ENCODE measurements at regions not wholly inside any gene's neighbourhood (a gene's known extent, or its start where the extent isn't known, plus 50 kb on each side); places are given as distances from the start of the nearest gene placed in this dataset.
A peak's percentile ranks its signal among the peaks of the same experiment; 100 is the strongest.

DNA sequence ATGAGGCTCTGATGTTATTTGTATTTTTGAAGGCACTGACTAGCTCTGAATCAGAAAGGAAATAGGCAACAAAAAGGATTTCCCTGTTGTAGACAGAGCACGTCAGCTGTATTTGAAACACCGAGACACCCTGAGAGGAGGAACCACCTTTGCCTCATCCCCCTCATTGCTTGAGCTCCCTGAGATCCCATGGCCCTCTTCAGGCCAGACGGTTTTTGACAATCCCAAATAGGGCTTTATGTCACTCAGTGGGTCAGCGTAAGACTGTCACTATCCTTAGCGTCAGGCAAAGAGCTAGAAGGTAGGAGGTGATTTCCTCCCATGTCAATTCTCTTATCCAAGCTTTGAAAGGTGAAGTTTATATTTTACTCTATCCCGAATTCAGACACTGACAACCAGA, 254.3 kb downstream of the ZNF621 start:
- H3K79me2 ChIP-seq (ENCODE audit: insufficient read depth, low read length): no peaks in the 10 kb centered on the region
- no peak for ATAC-seq (ENCODE audit: insufficient read depth, low read depth)
- H3K9ac ChIP-seq (ENCODE audit: low read depth, low read length): no peak overlapping the region
- no peak overlapping the region for H2AFZ ChIP-seq (ENCODE audit: low read depth, low read length)
- no peak overlapping the region for H3K4me3 ChIP-seq (ENCODE audit: low read depth in 1 of 2, low read length in 2 of 2)
- no peak for TF ChIP-seq EZH2 (IDR thresholded peaks at IDR 0.05; ENCODE audit: borderline replicate concordance, low read depth, low read length, severe bottlenecking)
- peaks cover 5% of the 10 kb centered on the region for H3K27me3 ChIP-seq (ENCODE audit: insufficient read depth, low read length, poor library complexity)
- H3K4me1 ChIP-seq (ENCODE audit: insufficient read depth, low read length): no peaks in the 10 kb centered on the region
- no peaks in the 10 kb centered on the region for H3K9me3 ChIP-seq (ENCODE audit: insufficient read depth, low read length, severe bottlenecking)
- no peaks in the 10 kb centered on the region for H3K36me3 ChIP-seq (ENCODE audit: insufficient read depth, low read length)
- H3K4me2 ChIP-seq (ENCODE audit: insufficient read depth, low read length): no peak overlapping the region
- no peak overlapping the region for H3K27ac ChIP-seq (ENCODE audit: low read length)
- H4K20me1 ChIP-seq (ENCODE audit: insufficient read depth, low read length): no peaks in the 10 kb centered on the region
- DNase-seq: no peak

DNA sequence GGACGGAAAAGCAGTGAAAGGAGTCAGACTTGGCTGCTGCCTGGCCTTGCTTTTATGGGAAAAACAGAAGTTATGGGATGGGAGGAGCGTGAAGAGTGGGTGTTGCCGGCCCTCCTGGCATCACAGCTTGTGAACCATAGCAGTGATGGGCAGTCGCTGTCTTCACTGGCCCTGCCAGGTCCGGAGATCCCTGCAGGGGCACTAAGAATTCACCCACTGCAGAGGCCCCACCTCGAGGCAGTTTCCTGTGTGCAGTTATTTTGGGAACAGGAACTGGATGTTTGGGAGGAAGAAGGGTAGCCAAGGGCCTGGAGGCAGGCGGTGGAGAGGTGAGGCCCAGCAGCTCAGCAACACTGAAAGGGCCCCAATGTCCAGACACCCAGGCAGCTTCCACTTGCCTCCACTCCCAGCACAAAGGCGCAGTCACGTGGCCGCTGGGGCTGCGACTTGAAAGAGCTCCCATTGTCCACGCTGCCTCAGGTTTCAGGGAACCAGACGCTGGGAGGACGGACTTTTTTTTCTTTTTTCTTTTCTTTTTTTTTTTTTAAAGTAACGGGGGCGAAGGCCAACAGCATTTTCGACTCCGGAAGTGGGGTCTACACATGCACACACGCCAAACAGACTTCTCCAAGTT, 255.6 kb downstream of the ZNF621 start:
- DNase-seq (no peak), ATAC-seq (ENCODE audit: insufficient read depth, low read depth) (no peak)
- H3K4me2 ChIP-seq (ENCODE audit: insufficient read depth, low read length): no peak overlapping the region
- TF ChIP-seq EZH2 (IDR thresholded peaks at IDR 0.05; ENCODE audit: borderline replicate concordance, low read depth, low read length, severe bottlenecking): no peak
- TF ChIP-seq, protein P1, sequence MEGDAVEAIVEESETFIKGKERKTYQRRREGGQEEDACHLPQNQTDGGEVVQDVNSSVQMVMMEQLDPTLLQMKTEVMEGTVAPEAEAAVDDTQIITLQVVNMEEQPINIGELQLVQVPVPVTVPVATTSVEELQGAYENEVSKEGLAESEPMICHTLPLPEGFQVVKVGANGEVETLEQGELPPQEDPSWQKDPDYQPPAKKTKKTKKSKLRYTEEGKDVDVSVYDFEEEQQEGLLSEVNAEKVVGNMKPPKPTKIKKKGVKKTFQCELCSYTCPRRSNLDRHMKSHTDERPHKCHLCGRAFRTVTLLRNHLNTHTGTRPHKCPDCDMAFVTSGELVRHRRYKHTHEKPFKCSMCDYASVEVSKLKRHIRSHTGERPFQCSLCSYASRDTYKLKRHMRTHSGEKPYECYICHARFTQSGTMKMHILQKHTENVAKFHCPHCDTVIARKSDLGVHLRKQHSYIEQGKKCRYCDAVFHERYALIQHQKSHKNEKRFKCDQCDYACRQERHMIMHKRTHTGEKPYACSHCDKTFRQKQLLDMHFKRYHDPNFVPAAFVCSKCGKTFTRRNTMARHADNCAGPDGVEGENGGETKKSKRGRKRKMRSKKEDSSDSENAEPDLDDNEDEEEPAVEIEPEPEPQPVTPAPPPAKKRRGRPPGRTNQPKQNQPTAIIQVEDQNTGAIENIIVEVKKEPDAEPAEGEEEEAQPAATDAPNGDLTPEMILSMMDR (IDR thresholded peaks at IDR 0.05; ENCODE audit: borderline replicate concordance, extremely low read depth, low read length, poor library complexity, severe bottlenecking): no peak
- H2AFZ ChIP-seq (ENCODE audit: low read depth, low read length): no peak overlapping the region
- H3K9me3 ChIP-seq (ENCODE audit: insufficient read depth, low read length, severe bottlenecking): no peaks in the 10 kb centered on the region
- no peaks in the 10 kb centered on the region for H3K79me2 ChIP-seq (ENCODE audit: insufficient read depth, low read length)
- H3K27ac ChIP-seq (ENCODE audit: low read length): no peak overlapping the region
- no peak overlapping the region for H3K9ac ChIP-seq (ENCODE audit: low read depth, low read length)
- H3K4me3 ChIP-seq (ENCODE audit: low read depth in 1 of 2, low read length in 2 of 2): no peak overlapping the region
- peaks cover 5% of the 10 kb centered on the region for H3K27me3 ChIP-seq (ENCODE audit: insufficient read depth, low read length, poor library complexity)
- no peaks in the 10 kb centered on the region for H3K36me3 ChIP-seq (ENCODE audit: insufficient read depth, low read length)
- no peaks in the 10 kb centered on the region for H3K4me1 ChIP-seq (ENCODE audit: insufficient read depth, low read length)
- no peaks in the 10 kb centered on the region for H4K20me1 ChIP-seq (ENCODE audit: insufficient read depth, low read length)

DNA sequence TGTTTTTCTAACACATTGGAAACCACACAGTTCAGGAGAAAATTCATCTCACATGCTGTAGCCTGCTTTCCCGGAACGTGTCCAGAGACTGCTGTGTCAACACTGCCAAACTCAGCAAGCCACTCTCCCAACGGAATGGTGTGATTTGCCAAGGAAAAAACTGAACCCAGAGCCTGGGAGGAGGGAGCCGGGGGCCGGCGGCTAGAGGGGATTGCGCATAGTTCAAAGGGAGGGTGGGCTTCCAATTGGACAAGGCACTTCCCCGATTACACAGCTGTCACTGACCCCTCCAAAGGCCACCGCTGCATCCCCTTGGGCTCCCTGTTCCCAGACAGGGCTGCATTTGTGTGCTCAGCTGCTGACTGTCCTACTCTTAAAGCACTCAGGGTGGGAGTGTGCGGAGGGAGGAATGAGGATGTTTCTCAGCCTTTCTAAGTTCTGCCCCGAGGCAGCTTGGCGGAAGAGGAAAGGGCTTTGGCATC, 256.2 kb downstream of the ZNF621 start:
- Histone ChIP-seq H4K20me1 (ENCODE audit: insufficient read depth, low read length) (no peaks in the 10 kb centered on the region), H3K27me3 (ENCODE audit: insufficient read depth, low read length, poor library complexity) (peaks cover 5% of the 10 kb centered on the region), H3K27ac (ENCODE audit: low read length) (no peak overlapping the region), H3K4me2 (ENCODE audit: insufficient read depth, low read length) (no peak overlapping the region), H3K79me2 (ENCODE audit: insufficient read depth, low read length) (no peaks in the 10 kb centered on the region), H3K9ac (ENCODE audit: low read depth, low read length) (no peak overlapping the region), H3K4me3 (ENCODE audit: low read depth in 1 of 2, low read length in 2 of 2) (no peak overlapping the region), H3K4me1 (ENCODE audit: insufficient read depth, low read length) (no peaks in the 10 kb centered on the region), H3K36me3 (ENCODE audit: insufficient read depth, low read length) (no peaks in the 10 kb centered on the region), H2AFZ (ENCODE audit: low read depth, low read length) (no peak overlapping the region), H3K9me3 (ENCODE audit: insufficient read depth, low read length, severe bottlenecking) (no peaks in the 10 kb centered on the region)
- no peak for ATAC-seq (ENCODE audit: insufficient read depth, low read depth)
- DNase-seq: no peak
- TF ChIP-seq, protein P1 (IDR thresholded peaks at IDR 0.05; ENCODE audit: borderline replicate concordance, extremely low read depth, low read length, poor library complexity, severe bottlenecking): no peak
- no peak for TF ChIP-seq EZH2 (IDR thresholded peaks at IDR 0.05; ENCODE audit: borderline replicate concordance, low read depth, low read length, severe bottlenecking)

DNA sequence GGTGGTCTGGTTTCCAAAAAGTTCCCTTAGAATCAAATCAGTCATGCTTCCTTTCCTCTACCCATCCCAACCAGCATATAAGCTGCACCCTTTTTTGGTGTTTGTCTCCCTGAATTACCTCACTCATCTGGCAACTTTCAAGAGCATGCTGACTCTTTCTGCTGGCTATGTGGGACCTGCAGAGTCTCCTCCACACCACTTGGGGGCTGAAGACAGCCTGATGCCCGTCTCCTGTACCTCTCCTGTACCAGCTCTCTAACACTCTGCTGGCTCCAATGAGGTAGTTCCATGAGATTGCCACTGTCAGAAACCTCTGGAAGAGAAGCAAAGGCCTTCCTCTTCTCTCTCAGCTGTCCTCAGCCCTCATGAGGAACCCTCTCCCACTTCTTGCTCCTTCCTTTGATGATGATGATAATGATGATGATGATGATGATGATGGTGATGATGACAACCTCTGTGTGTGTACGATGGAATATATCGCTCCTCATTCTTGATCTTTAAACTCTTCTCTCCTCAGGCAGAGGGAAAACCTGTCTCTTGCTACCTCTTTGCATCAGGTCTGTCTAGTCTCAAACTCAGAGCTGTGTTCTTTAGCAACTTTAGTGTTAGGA, 257.5 kb downstream of the ZNF621 start:
- no peaks in the 10 kb centered on the region for H3K9me3 ChIP-seq (ENCODE audit: insufficient read depth, low read length, severe bottlenecking)
- no peak overlapping the region for H3K9ac ChIP-seq (ENCODE audit: low read depth, low read length)
- no peaks in the 10 kb centered on the region for H3K4me1 ChIP-seq (ENCODE audit: insufficient read depth, low read length)
- no peak overlapping the region for H2AFZ ChIP-seq (ENCODE audit: low read depth, low read length)
- DNase-seq (no peak), ATAC-seq (ENCODE audit: insufficient read depth, low read depth) (no peak)
- H3K79me2 ChIP-seq (ENCODE audit: insufficient read depth, low read length): no peaks in the 10 kb centered on the region
- peaks cover 5% of the 10 kb centered on the region for H3K27me3 ChIP-seq (ENCODE audit: insufficient read depth, low read length, poor library complexity)
- H3K4me3 ChIP-seq (ENCODE audit: low read depth in 1 of 2, low read length in 2 of 2): no peak overlapping the region
- H4K20me1 ChIP-seq (ENCODE audit: insufficient read depth, low read length): no peaks in the 10 kb centered on the region
- no peak overlapping the region for H3K4me2 ChIP-seq (ENCODE audit: insufficient read depth, low read length)
- TF ChIP-seq, protein P1 (IDR thresholded peaks at IDR 0.05; ENCODE audit: borderline replicate concordance, extremely low read depth, low read length, poor library complexity, severe bottlenecking): peak; percentile 29
- TF ChIP-seq EZH2 (IDR thresholded peaks at IDR 0.05; ENCODE audit: borderline replicate concordance, low read depth, low read length, severe bottlenecking): no peak
- no peak overlapping the region for H3K27ac ChIP-seq (ENCODE audit: low read length)
- H3K36me3 ChIP-seq (ENCODE audit: insufficient read depth, low read length): no peaks in the 10 kb centered on the region

All from DND-41 (cell line).